ENCODE measurements at regions not wholly inside any gene's neighbourhood (a gene's known extent, or its start where the extent isn't known, plus 50 kb on each side); places are given as distances from the start of the nearest gene placed in this dataset.
"Not testable (repeated sequence)": the region's sequence is repeated elsewhere in the genome, so short reads cannot be mapped to it uniquely, and the experiment has no call there.

- TF ChIP-seq REST (IDR thresholded peaks at IDR 0.05; ENCODE audit: borderline replicate concordance), result peak; percentile 29
- peak; percentile 10 for TF ChIP-seq POLR2AphosphoS5 (IDR thresholded peaks at IDR 0.05)
- no peak for TF ChIP-seq CTCF (IDR thresholded peaks at IDR 0.05; ENCODE audit: poor library complexity, severe bottlenecking)
- no peak for TF ChIP-seq SMC3 (conservative IDR thresholded peaks at IDR 0.05; ENCODE audit: poor library complexity)
- no peaks in the 10 kb centered on the region for H3K36me3 ChIP-seq (ENCODE audit: insufficient read depth, low read length)
- no peaks in the 10 kb centered on the region for H3K79me2 ChIP-seq (replicated peaks; ENCODE audit: insufficient read depth, low read length)
- peak overlapping the region; percentile 52 for H3K4me2 ChIP-seq (ENCODE audit: low read length)
- H3K9ac ChIP-seq (ENCODE audit: low read length), result no peak overlapping the region
- no peaks in the 10 kb centered on the region for H3K9me2 ChIP-seq (ENCODE audit: insufficient read depth, low read length)
- H3K27me3 ChIP-seq (ENCODE audit: insufficient read depth, low read depth, low read length), result no peaks in the 10 kb centered on the region
- peak overlapping the region; percentile 17 for H2AFZ ChIP-seq (ENCODE audit: low read depth, low read length)
- peaks cover 16% of the 10 kb centered on the region for H3F3A ChIP-seq (ENCODE audit: insufficient read depth, low read length, poor library complexity, severe bottlenecking)
- peak overlapping the region; percentile 42 for H3K27ac ChIP-seq (ENCODE audit: low read length)
- H3K9me3 ChIP-seq (ENCODE audit: low read length), result no peaks in the 10 kb centered on the region
- H4K20me1 ChIP-seq (ENCODE audit: insufficient read depth), result no peaks in the 10 kb centered on the region
- peak overlapping the region; percentile 34 for H3K4me3 ChIP-seq (ENCODE audit: low read length)
Observed at GRCh38 chr7:133165529-133165928, 83.6 kb upstream of the CHCHD3 start.

- H3K4me3 ChIP-seq (ENCODE audit: low read length), result no peak overlapping the region
- no peak overlapping the region for H2AFZ ChIP-seq (ENCODE audit: low read depth, low read length)
- H3K4me2 ChIP-seq (ENCODE audit: low read length), result no peak overlapping the region
- H3K27me3 ChIP-seq (ENCODE audit: insufficient read depth, low read depth, low read length), result no peaks in the 10 kb centered on the region
- H3F3A ChIP-seq (ENCODE audit: insufficient read depth, low read length, poor library complexity, severe bottlenecking), result peaks cover 16% of the 10 kb centered on the region
- no peak overlapping the region for H3K9ac ChIP-seq (ENCODE audit: low read length)
- no peaks in the 10 kb centered on the region for H3K9me2 ChIP-seq (ENCODE audit: insufficient read depth, low read length)
- H3K36me3 ChIP-seq (ENCODE audit: insufficient read depth, low read length), result no peaks in the 10 kb centered on the region
- H3K27ac ChIP-seq (ENCODE audit: low read length), result no peak overlapping the region
- H4K20me1 ChIP-seq (ENCODE audit: insufficient read depth), result no peaks in the 10 kb centered on the region
- no peak for TF ChIP-seq SMC3 (conservative IDR thresholded peaks at IDR 0.05; ENCODE audit: poor library complexity)
- no peak for TF ChIP-seq EP300 (conservative IDR thresholded peaks at IDR 0.05; ENCODE audit: poor library complexity, severe bottlenecking)
- TF ChIP-seq EZH2 (IDR thresholded peaks at IDR 0.05; ENCODE audit: borderline replicate concordance, insufficient read depth, low read length, poor library complexity, severe bottlenecking), result no peak
- no peak for TF ChIP-seq RAD21 (conservative IDR thresholded peaks at IDR 0.05)
- TF ChIP-seq TAF1 (IDR thresholded peaks at IDR 0.05; ENCODE audit: low read depth), result no peak
- TF ChIP-seq REST (IDR thresholded peaks at IDR 0.05; ENCODE audit: borderline replicate concordance), result no peak
- TF ChIP-seq CTCF (IDR thresholded peaks at IDR 0.05; ENCODE audit: poor library complexity, severe bottlenecking), result no peak
- TF ChIP-seq POLR2AphosphoS5 (IDR thresholded peaks at IDR 0.05), result no peak
- no peaks in the 10 kb centered on the region for H3K79me2 ChIP-seq (replicated peaks; ENCODE audit: insufficient read depth, low read length)
- no peaks in the 10 kb centered on the region for H3K9me3 ChIP-seq (ENCODE audit: low read length)
Observed at GRCh38 chr7:133167300-133167699, 85.4 kb upstream of the CHCHD3 start.

GRCh38 chr7:133169167-133169822 is 83.6 kb upstream of the EXOC4 start:
- not testable (repeated sequence) for H3K9ac ChIP-seq (ENCODE audit: low read length); H4K20me1 ChIP-seq (ENCODE audit: insufficient read depth); H3K9me3 ChIP-seq (ENCODE audit: low read length); H3K36me3 ChIP-seq (ENCODE audit: insufficient read depth, low read length); H3K4me2 ChIP-seq (ENCODE audit: low read length); H2AFZ ChIP-seq (ENCODE audit: low read depth, low read length); H3K27ac ChIP-seq (ENCODE audit: low read length); H3K4me3 ChIP-seq (ENCODE audit: low read length); H3K9me2 ChIP-seq (ENCODE audit: insufficient read depth, low read length); H3K79me2 ChIP-seq (replicated peaks; ENCODE audit: insufficient read depth, low read length); H3K27me3 ChIP-seq (ENCODE audit: insufficient read depth, low read depth, low read length)
- peaks cover 16% of the 10 kb centered on the region for H3F3A ChIP-seq (ENCODE audit: insufficient read depth, low read length, poor library complexity, severe bottlenecking)

Measured in neural cell (in vitro differentiated cells).